Activated CD4-positive, CD25-positive, alpha-beta regulatory T cell (primary cell): ENCODE measurements at regions not wholly inside any gene's neighbourhood (a gene's known extent, or its start where the extent isn't known, plus 50 kb on each side); places are given as distances from the start of the nearest gene placed in this dataset.

Experiments
- DNase-seq, 4 experiments: peaks; one replicate each; lab custom pipeline; 2025; lab: John Stamatoyannopoulos, UW

- DNase-seq: no peak
Measured at GRCh38 chr11:127233998-127234397, 233.4 kb upstream of the KIRREL3 start.

GRCh38 chr11:127230392-127230791 lies 229.8 kb upstream of the KIRREL3 start:
- DNase-seq: no peak

GRCh38 chr11:127226949-127227348 lies 226.4 kb upstream of the KIRREL3 start:
- DNase-seq: no peak

- DNase-seq: no peak
Measured at GRCh38 chr11:127226380-127226779, 225.8 kb upstream of the KIRREL3 start.

GRCh38 chr11:127225619-127226018 lies 225.0 kb upstream of the KIRREL3 start:
- no peak for DNase-seq

- DNase-seq: no peak
Measured at GRCh38 chr11:127224276-127224675, 223.7 kb upstream of the KIRREL3 start.

GRCh38 chr11:127223633-127224032 lies 223.1 kb upstream of the KIRREL3 start:
- no peak for DNase-seq

- DNase-seq: no peak
Measured at GRCh38 chr11:127223026-127223425, 222.5 kb upstream of the KIRREL3 start.

GRCh38 chr11:127219704-127220103 lies 219.1 kb upstream of the KIRREL3 start:
- DNase-seq: no peak

GRCh38 chr11:127218275-127218608 lies 217.7 kb upstream of the KIRREL3 start:
- no peak for DNase-seq

- no peak for DNase-seq
Measured at GRCh38 chr11:127217452-127218274, 217.1 kb upstream of the KIRREL3 start.

GRCh38 chr11:127205688-127206217 lies 205.2 kb upstream of the KIRREL3 start:
- no peak for DNase-seq

- no peak for DNase-seq
Measured at GRCh38 chr11:127203490-127203889, 202.9 kb upstream of the KIRREL3 start.

GRCh38 chr11:127202105-127202504 lies 201.5 kb upstream of the KIRREL3 start:
- DNase-seq: no peak

- no peak for DNase-seq
Measured at GRCh38 chr11:127199306-127199801, 198.8 kb upstream of the KIRREL3 start.

- DNase-seq: no peak
Measured at GRCh38 chr11:127195501-127196120, 195.0 kb upstream of the KIRREL3 start.

GRCh38 chr11:127194521-127194920 lies 194.0 kb upstream of the KIRREL3 start:
- DNase-seq: no peak

GRCh38 chr11:127193950-127194349 lies 193.4 kb upstream of the KIRREL3 start:
- no peak for DNase-seq

GRCh38 chr11:127191689-127192088 lies 191.1 kb upstream of the KIRREL3 start:
- no peak for DNase-seq

GRCh38 chr11:127191261-127191660 lies 190.7 kb upstream of the KIRREL3 start:
- DNase-seq: no peak

- no peak for DNase-seq
Measured at GRCh38 chr11:127182586-127183203, 182.1 kb upstream of the KIRREL3 start.

GRCh38 chr11:127157225-127157624 lies 156.7 kb upstream of the KIRREL3 start:
- DNase-seq: no peak

GRCh38 chr11:127149410-127149809 lies 148.8 kb upstream of the KIRREL3 start:
- DNase-seq: no peak
